ENCODE measurements at regions not wholly inside any gene's neighbourhood (a gene's known extent, or its start where the extent isn't known, plus 50 kb on each side); places are given as distances from the start of the nearest gene placed in this dataset.
"Not testable (repeated sequence)": the region's sequence is repeated elsewhere in the genome, so short reads cannot be mapped to it uniquely, and the experiment has no call there.

DNA sequence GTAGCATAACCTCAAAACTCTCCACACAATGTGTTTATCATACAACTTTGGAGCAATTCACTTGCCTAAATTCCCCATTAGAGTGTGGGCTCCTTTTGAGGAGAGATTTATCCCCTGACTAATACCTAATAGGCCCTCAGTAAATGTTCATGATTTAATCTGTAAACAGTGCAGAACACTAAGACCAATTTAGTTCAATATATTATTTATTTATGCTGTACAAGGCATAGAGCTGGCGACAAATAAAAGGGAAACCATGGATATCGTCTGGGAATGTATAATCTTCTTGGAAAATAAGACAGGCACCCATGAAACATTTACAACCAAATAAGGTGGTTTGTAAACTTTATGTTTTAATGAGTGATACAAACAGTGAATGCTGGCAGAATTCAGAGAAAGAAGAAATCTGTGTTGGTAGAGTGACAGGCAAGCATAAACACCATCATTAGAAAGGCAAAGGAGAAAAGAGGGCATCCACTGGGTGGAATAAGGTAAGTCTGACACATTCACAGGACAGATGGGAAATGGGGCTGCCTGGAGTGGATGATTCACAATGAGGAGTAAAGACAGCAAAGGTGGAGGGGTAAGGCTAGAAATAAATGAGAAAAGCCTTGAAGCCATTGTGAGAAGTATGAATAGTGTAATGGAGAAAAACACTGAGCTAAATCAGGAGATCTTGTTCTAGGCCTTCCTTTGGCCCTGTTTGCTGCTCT, 106.1 kb upstream of the MIR17HG start:
- in situ Hi-C loops (cut with HindIII; ENCODE audit: low sequenced_read_pairs), result no loop called here
- no peak for DNase-seq (ENCODE audit: low spot score)

DNA sequence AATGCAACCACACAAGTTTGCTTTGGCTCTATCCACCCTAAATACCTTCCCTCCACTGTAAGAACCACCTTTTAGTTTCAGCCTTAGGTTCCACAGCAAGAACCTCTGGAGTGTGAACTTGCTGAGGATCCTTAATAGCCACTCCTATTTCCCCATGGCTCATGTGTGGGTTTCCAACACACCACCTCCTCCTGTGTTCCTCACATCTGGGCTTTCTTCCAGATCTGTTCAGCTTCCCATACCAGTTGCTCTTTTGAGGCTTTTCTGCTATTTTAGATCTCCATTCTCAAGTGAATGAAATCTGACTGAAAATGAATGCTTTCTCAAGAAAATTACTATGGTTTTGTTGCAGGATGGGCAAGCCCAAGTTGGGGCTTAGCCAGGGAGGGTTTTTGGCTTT, 104.8 kb upstream of the MIR17HG start:
- DNase-seq (ENCODE audit: low spot score), result no peak
- in situ Hi-C loops (cut with HindIII; ENCODE audit: low sequenced_read_pairs), result no loop called here

DNA sequence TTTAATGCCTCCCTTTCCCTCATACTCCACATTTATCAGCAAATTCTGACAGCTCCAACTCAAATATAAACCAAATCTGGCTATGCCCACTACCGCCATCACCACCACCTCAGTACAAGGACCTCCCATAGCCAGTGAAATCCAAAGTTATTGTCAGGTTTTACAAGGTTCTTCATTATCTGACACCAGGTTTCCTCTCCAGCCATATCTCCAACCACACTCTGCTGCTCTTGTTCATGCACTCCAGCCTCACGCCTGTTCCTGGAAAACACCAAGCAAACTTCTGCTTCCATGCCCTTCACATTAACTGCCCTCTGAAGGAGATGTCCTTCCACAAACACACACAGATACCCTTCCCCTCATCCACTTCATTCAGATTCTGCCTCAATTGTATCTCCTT, 102.2 kb upstream of the MIR17HG start:
- in situ Hi-C loops (cut with HindIII; ENCODE audit: low sequenced_read_pairs), result no loop called here
- no peak for DNase-seq (ENCODE audit: low spot score)

DNA sequence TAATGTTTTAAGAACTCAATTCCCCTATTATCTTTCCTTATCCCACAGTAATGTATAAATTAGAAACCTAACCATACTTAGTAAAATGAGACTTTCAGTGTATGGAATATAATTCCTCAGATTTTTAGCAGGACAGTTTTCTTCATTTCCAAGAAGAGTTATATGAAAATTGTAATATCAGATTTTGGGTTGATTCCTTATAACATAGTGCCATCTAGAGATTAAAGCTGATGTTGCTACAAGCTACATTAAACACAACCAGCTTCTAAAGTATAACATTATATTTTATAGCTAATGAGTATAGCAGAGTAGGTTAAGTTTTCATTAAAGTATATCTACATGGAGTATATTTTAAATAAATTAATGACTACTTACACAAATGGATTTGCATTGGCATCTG, 99.7 kb upstream of the MIR17HG start:
- in situ Hi-C loops (cut with HindIII; ENCODE audit: low sequenced_read_pairs), result no loop called here

DNA sequence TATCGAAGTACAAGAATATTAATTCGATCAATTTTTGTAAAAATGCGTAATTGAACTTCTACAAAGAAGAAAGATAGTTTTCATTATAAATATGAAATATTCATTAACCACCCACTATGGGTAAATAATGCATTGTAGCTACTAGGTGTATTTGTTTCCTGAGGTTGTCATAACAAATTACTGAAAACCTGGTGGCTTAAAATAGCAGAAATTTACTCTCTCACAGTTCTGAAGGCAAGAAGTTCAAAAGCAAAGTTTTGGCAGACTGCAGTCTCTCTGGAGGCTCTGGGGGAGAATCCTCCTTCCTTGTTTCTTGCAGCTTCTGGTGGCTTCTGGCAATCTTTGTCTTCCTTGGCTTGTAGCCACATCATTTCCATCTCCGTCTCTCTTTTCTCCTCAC, 99.2 kb upstream of the MIR17HG start:
- DNase-seq (ENCODE audit: low spot score), result no peak
- in situ Hi-C loops (cut with HindIII; ENCODE audit: low sequenced_read_pairs), result no loop called here

More for the DNA sequence above, 99.7 kb upstream of the MIR17HG start:
- no peak for DNase-seq (ENCODE audit: low spot score)

DNA sequence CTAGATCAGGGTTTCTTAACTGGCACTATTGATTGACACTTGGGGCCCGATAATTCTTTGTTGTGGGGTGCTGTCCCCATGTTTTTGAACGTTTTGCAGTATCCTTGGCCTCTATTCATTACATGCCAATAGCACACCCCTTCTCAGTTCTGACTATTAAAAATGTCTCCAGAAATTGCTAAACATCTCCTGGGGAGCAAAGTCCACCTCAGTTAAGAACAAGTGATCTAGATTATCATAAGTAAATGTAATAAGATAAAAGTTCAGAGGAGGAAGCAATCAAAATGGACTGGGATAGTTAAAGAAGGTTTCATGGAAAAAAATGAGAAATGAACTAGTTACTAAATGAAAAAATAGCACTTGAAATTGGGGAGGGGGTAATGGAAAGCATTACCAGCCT, 98.1 kb upstream of the MIR17HG start:
- DNase-seq (ENCODE audit: low spot score), result no peak
- in situ Hi-C loops (cut with HindIII; ENCODE audit: low sequenced_read_pairs), result no loop called here

DNA sequence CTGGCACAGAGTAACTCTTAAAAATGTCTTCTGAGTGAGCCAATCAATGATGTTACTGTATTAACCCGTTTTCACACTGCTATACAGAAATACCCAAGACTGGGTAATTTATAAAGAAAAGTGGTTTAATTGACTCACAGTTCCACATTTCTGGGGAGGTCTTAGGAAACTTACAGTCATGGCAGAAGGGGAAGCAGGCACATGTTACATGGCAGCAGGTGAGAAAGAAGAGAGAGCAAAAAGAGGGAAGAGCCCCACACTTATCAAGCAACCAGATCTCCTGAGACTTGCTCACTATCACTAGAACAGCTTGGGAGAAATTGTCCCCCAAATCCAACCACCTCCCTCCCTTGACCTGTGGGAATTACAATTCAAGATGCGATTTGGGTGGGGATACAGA, 97.6 kb upstream of the MIR17HG start:
- DNase-seq (ENCODE audit: low spot score), result no peak
- in situ Hi-C loops (cut with HindIII; ENCODE audit: low sequenced_read_pairs), result no loop called here

DNA sequence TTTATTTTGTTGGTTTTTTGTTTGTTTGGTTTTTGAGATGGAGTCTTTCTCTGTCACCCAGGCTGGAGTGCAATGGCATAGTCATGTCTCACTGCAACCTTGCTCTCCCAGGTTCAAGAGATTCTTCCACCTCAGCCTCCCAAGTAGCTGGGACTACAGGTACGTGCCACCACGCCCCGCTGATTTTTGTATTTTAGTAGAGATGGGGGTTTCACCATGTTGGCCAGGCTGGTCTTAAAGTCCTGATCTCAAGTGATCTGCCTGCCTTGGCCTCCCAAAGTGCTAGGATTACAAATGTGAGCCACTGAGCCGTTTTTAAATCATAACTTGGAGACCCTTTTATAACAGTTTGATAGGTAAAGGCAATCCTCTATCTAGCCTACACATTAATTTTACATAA, 95.9 kb upstream of the MIR17HG start:
- DNase-seq (ENCODE audit: low spot score); in situ Hi-C loops (cut with HindIII; ENCODE audit: low sequenced_read_pairs): not testable (repeated sequence)

DNA sequence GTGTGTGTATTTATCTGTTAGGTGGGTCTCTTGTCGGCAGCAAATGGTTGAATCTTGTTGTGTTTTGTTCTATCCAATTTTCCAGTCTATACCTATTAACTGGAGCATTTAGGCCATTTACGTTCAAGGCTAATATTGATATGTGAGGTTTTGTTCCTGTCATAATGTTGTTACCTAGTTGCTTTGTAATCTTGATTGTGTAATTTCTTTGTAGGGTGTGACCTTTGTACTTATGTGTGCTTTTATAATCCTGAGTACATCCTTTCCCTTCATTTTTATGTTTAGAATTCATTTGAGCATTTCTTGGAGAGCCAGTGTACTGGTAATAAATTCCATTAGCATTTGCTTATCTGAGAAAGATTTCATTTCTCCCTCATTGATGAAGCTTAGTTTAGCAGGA, 83.0 kb upstream of the MIR17HG start:
- in situ Hi-C loops (cut with HindIII; ENCODE audit: low sequenced_read_pairs), result no loop called here
- no peak for DNase-seq (ENCODE audit: low spot score)

DNA sequence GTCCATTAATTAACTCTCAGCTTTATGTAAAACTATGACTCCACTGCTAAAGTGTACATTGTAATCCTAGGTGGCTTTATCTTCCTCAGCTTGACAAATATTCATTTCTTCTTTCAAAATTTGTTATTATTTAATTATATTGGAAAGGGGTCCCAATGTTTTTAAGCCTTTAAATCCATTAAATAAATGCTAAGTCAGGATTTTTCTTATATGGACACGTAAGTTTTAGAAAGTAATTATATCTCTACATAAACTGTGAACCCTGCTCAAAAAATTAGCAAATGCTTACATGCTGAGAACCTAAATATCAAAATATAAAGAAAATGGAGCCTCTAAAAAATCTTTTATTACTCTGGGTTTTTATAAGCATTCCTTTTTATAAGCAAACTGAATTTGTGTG, 78.2 kb upstream of the MIR17HG start:
- in situ Hi-C loops (cut with HindIII; ENCODE audit: low sequenced_read_pairs), result no loop called here
- no peak for DNase-seq (ENCODE audit: low spot score)

DNA sequence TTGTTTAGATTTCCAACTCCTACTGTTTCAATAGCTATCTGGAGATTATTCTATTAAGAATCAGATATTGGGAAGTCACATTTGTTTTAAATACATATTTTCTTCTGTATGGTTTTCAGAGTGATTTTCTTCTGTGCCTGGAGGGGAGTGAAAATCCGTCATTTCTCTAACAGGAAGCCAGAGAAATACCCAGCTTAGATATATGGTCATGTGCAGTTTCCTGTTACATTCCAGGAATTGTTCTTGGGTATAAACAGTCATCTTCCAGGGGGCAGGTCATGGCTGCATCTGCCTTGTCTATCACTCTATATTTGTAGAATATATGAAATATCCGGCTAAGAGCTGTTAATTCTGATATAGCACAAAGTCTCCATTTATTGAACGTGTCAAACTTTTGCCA, 77.5 kb upstream of the MIR17HG start:
- in situ Hi-C loops (cut with HindIII; ENCODE audit: low sequenced_read_pairs), result no loop called here
- no peak for DNase-seq (ENCODE audit: low spot score)

DNA sequence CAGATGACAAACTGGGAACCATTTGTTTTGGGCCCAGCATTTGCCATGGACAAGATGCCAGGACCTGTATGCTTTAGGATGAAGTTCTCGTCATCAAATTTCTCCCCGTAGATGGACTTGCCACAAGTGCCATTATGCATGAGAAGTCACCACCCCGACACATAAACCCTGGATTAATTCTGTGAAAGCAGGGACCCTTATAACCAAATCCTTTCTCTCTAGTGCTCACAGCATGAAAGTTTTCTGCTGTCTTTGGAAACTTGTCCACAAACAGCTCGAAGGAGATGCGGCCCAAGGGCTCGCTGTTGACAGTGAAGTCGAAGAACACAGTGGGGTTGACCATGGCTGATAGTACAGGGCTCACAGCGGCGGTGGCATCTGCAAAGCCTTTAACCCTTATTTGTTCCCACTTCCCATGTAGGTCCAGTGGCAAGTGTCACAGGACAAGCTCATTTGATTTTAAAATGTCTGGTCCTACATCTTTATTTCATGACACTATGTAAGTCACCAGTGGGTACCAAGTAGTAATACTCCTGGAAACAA, 75.2 kb upstream of the MIR17HG start:
- no peak for DNase-seq (ENCODE audit: low spot score)
- in situ Hi-C loops (cut with HindIII; ENCODE audit: low sequenced_read_pairs), result no loop called here

DNA sequence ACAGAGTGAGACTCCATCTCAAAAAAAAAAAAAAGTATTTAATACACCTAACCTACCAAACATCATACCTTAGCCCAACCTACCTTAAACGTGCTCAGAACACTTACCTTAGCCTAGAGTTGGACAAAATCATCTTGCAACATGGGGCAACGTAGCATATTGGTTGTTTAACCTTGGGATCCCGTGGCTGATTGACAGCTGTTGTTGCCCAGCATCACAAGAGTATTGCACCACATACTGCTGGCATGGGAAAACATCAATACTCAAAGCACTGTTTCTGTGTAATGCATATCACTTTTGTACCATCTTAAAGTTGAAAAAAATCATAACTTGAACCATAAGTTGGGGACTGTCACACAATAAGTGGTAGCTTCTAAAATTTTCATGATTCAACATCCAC, 73.8 kb upstream of the MIR17HG start:
- in situ Hi-C loops (cut with HindIII; ENCODE audit: low sequenced_read_pairs), result no loop called here

DNA sequence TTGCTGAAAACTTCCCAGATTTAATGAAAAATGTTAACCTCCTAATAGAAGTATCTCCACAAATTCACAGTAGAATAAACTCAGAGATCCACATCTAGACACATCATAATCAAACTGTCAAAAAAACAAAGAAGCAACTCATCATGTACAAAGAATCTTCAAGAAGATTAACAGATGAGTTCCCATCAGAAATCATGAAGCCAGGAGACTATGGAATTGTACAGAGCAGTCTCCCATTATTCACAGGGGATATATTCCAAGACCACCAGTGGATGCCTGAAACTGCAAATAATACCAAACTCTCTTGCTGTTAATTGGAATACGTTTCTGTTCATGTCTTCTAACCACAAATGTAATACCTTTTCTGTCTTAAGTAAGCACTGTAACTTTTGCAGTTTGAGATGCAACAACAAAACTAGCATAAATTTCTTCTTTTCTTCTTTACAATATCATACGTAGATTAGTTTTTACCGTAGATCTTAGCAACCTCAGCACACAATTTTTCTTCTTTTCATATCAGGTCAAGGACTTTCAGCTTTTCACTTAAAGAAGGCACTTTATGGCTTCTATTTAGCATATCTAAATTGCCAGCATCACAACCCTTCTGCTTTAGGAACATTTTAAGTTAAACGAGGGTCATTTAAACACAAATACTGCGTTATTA, 70.3 kb upstream of the MIR17HG start:
- in situ Hi-C loops (cut with HindIII; ENCODE audit: low sequenced_read_pairs), result no loop called here
- no peak for DNase-seq (ENCODE audit: low spot score)

More for the DNA sequence above, 73.8 kb upstream of the MIR17HG start:
- no peak for DNase-seq (ENCODE audit: low spot score)

DNA sequence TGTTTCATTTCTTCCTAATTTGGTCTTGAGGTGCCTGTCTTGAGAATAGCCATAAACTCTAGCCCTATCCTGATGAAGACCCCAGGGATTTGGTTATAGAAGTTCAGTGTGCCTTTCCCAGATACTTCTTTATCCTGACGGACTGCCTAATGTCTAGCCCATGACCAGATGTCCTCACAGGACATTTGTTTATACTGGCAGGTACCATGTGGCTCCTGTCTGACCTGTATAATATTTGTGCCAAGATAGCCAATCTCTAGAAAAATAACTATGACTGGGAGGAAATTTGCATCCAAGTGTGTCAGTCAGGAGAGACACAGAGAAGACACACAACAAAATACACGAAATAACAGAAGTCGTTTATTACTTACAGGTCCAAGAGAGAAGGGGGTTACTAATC, 69.2 kb upstream of the MIR17HG start:
- DNase-seq (ENCODE audit: low spot score), result no peak
- in situ Hi-C loops (cut with HindIII; ENCODE audit: low sequenced_read_pairs), result no loop called here

DNA sequence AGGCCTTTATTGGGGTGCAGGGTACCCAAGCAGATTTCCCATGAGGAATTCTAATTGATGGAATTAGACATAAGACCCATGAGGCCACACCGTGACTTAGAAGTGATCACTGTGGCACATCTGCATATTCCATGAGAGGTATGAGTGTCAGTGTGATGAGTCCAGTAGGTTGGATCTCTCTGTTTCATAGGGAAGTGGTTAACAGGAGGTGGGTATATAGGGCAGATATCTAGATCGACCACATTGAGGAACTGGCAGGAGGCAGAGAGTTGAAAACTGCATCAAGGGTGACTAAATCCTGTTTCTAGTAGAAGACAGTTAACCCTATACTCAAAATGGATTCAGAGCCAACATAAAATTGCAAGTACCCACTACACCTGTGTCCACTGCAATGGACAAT, 68.6 kb upstream of the MIR17HG start:
- no peak for DNase-seq (ENCODE audit: low spot score)
- in situ Hi-C loops (cut with HindIII; ENCODE audit: low sequenced_read_pairs), result no loop called here

DNA sequence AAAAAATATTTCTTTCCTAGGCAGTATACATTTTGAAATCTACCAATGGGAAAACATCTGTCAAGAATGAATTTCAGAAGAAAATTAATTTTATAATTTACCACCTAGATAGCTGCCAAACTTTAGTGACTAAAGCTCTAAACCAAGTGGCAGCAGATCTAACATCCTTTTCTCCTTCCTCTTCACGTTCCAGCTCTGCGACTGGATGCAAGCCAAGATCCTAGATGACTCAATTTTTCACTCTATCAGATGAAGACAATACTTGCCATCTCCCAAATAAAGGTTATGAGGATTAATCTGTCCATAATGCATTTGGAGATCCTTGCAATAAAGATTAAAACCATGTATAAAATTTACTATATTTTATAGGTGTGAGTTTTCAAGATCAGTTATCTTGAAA, 66.7 kb upstream of the MIR17HG start:
- in situ Hi-C loops (cut with HindIII; ENCODE audit: low sequenced_read_pairs), result no loop called here
- DNase-seq (ENCODE audit: low spot score), result no peak

DNA sequence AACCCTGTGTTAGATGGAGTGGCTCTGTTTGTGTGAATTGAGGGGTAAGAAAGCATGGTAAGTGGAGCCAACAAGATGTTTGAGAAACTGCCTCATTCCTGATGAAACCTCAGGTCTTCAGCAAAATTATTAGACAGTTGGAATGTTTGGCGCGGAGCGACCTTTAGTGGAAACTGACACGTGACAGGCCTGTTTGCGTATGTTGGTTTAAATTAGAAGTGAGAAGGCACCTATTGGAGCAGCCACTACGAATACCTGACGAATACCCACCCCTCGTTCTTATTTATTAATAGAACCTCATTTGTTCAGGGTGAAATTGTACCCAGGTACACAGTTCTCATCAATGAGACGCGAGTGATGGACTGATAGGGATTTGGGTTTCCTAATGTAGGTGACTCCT, 63.2 kb upstream of the MIR17HG start:
- DNase-seq (ENCODE audit: low spot score), result no peak
- in situ Hi-C loops (cut with HindIII; ENCODE audit: low sequenced_read_pairs), result no loop called here

DNA sequence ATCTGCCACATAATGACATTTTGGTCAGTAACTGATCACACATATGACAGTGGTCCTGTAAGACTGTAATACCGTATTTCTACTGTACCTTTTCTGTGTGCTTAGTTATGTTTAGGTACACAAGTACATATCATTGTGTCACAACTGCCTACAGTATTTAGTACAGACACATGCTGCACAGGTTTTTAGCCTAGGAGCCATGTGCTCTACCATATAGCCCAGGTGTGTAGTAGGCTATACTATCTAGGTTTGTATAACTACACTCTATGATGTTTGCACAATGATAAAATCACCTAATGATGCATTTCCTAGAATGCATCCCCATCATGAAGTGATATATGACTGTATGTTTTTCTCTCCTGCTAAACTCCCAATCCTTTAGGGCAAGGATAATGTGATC, 61.2 kb upstream of the MIR17HG start:
- no peak for DNase-seq (ENCODE audit: low spot score)
- in situ Hi-C loops (cut with HindIII; ENCODE audit: low sequenced_read_pairs), result no loop called here

DNA sequence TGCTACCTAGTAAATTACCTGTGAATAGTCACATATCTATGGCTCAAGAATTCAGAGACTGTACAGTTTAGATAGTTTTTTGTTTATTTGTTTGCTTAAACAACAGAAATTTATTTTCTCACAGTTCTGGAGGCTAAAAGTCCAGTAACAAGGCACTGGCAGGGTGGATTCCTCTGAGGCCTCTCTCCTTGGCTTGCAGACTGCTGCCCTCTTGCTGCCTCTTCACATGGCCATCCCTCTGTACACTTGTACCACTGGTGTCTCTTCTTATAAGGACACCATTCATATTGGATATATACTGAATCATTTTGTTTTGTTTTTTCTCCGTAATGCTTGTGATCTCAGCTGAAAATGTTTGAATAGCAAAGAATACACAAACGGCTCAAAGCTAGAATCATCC, 56.4 kb upstream of the MIR17HG start:
- in situ Hi-C loops (cut with HindIII; ENCODE audit: low sequenced_read_pairs), result no loop called here

DNA sequence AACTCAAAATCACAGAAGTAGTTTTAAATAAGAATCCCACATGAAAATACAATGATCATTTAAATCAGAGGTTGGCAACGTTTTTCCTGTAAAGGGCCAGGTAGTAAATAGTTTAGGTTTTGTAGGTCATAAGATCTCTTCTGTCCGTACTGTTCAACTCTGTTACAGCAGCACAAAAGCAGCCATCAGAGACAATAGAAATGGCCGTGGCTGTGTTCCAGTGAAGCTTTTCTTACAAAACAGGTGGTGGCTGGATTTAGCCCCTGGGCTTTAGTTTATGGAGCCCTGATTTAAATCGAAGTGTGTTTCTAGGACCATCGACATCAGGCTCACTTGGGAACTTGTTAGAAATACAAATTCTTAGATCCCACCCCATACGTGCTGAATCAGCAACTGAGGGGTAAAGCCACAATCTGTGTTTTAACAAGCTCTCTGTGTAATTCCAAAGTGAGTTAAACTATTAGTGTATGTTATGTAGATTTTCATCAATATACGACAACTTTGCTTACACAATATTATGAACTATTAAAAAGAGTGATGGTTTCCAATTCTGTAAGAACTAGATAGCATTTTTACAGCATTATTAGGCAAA, 54.8 kb upstream of the MIR17HG start:
- DNase-seq (ENCODE audit: low spot score), result no peak
- in situ Hi-C loops (cut with HindIII; ENCODE audit: low sequenced_read_pairs), result no loop called here

More for the DNA sequence above, 56.4 kb upstream of the MIR17HG start:
- no peak for DNase-seq (ENCODE audit: low spot score)
